Heart left ventricle (tissue), 16 donors: ENCODE measurements at regions not wholly inside any gene's neighbourhood (a gene's known extent, or its start where the extent isn't known, plus 50 kb on each side); places are given as distances from the start of the nearest gene placed in this dataset.
"Not testable (repeated sequence)": the region's sequence is repeated elsewhere in the genome, so short reads cannot be mapped to it uniquely, and the experiment has no call there.

Experiments used
- ATAC-seq, 4 donors: fragments of 200-7000 bp; cut with Tn5 transposase; one replicate each; pipeline ENCODE4 v1.9.1; 2020 to 2022; ENCODE audit warnings: moderate library complexity in 4 of 4, mild to moderate bottlenecking in 3 of 4, moderate number of reproducible peaks in 1 of 4
- DNase-seq, 5 donors: peaks; one replicate each; pipeline ENCODE4 v3.0.0-alpha.2; 2020
- H3K27ac ChIP-seq, 12 donors: fragments of 200-600 bp; sonication (generic) in 4 of 12; one replicate each; pipeline versions ENCODE4 v1.5.0 to v1.8.0; 2016 to 2022; ENCODE audit warnings: mild to moderate bottlenecking in 2 of 12
- H3K27me3 ChIP-seq, 9 donors: fragments of 200-600 bp; sonication (generic) in 2 of 9; one replicate each; pipeline versions ENCODE4 v1.5.1 to v1.8.0; 2016 to 2022; ENCODE audit warnings: mild to moderate bottlenecking in 3 of 9
- H3K36me3 ChIP-seq, 9 donors: fragments of 200-600 bp; sonication (generic) in 2 of 9; one replicate each; pipeline versions ENCODE4 v1.5.0 to v1.8.0; 2018 to 2022; ENCODE audit warnings: mild to moderate bottlenecking in 2 of 9
- H3K4me1 ChIP-seq, 12 donors: fragments of 200-600 bp; sonication (generic) in 4 of 12; one replicate each; pipeline versions ENCODE4 v1.5.0 to v1.8.0; 2016 to 2022; ENCODE audit warnings: mild to moderate bottlenecking in 3 of 12
- H3K4me3 ChIP-seq, 12 donors: fragments of 200-600 bp; sonication (generic) in 4 of 12; one replicate each; pipeline versions ENCODE4 v1.5.0 to v1.8.0; 2017 to 2022; ENCODE audit warnings: mild to moderate bottlenecking in 9 of 12, moderate library complexity in 4 of 12
- H3K9me3 ChIP-seq, 12 donors: fragments of 200-600 bp; sonication (generic) in 4 of 12; one replicate each; pipeline versions ENCODE4 v1.5.0 to v1.8.0; 2016 to 2022; ENCODE audit warnings: mild to moderate bottlenecking in 1 of 12
- CTCF ChIP-seq, 12 donors: fragments of 200-600 bp; sonication (generic) in 4 of 12; IDR thresholded peaks; one replicate each; pipeline versions ENCODE4 v1.5.0 to v1.8.0; 2018 to 2022; ENCODE audit warnings: antibody characterized with exemption in 12 of 12, mild to moderate bottlenecking in 5 of 12
- POLR2A ChIP-seq, 2 donors: fragments of 450-650 bp; IDR thresholded peaks; one replicate each; pipeline ENCODE4 v1.6.1; 2017; ENCODE audit warnings: antibody characterized with exemption in 2 of 2, mild to moderate bottlenecking in 2 of 2, moderate library complexity in 2 of 2
- WGBS, 4 donors: extraction: QIAGEN DNeasy Blood & Tissue Kit in 2 of 4; methylation state at CpG; one replicate each; pipeline versions ENCODE4 v1.1.5 to v1.1.7; 2013 to 2018; 5-methylcytosine and 5-hydroxymethylcytosine counted together
- intact Hi-C, 10 donors: fragments of 100-400 bp; cut with DNase I; formaldehyde crosslinking; loops; one replicate each; pipeline versions ENCODE4 v1.11.1 to v1.14.2; 2022
- donor health status: ischemic (EF 13 %, LVEDD 7.1; RV severe dilation, severe dysfunction).
- donor health status: healthy with polysubstance abuse.
- donor health status: DM: no; HTN: yes; CAD: no.
- donor health status: DM: no; HTN: no; CAD: no.
- donor health status: ischemic (EF 25% LVEDD 6.9; RV normal size, moderate dysfunction).
- donor health status: ischemic (EF 25% LVEDD 5.7; RV mildly dilated, moderate dysfunction).
- donor health status: healthy.
- donor health status: DM: yes; HTN: yes; CAD: no.
- donor health status: ischemic (EF 35%, LVEDD 5.7; RV mildly dilated, moderate dysfunction).
- donor health status: nonischemic (EF 11% LVEDD 7.7; RV severe dilation, severe dysfunction).
- donor health status: DM: yes; HTN: yes; CAD: no.
- donor health status: PGD.
- donor health status: ischemic (EF 29% LVEDD 5.4; RV normal size, mild dysfunction).
- donor health status: nonischemic (EF 23%, LVEDD 6.1; RV moderate dilation, normal function).

GRCh38 chr16:66088681-66089080 is 277.8 kb upstream of the CDH5 start:
- ATAC-seq (no peak), DNase-seq (no peak)
- H3K9me3 ChIP-seq: peaks cover 0 to 4% (median 0%) of the 10 kb centered on the region in 12 donors
- H3K27me3 ChIP-seq: no peaks in the 10 kb centered on the region
- no peak overlapping the region for H3K27ac ChIP-seq
- WGBS, 4 donors: 90 to 95% (median 93%) methylated on average over 6 of the region's 6 CpGs
- H3K4me1 ChIP-seq: no peaks in the 10 kb centered on the region
- no peak overlapping the region for H3K4me3 ChIP-seq
- no peak for TF ChIP-seq CTCF (IDR thresholded peaks at IDR 0.05)
- no peak for TF ChIP-seq POLR2A (IDR thresholded peaks at IDR 0.05)
- intact Hi-C loops: no loop called here
- H3K36me3 ChIP-seq: no peaks in the 10 kb centered on the region

GRCh38 chr16:66087308-66087707 is 279.2 kb upstream of the CDH5 start:
- no peaks in the 10 kb centered on the region for H3K36me3 ChIP-seq
- TF ChIP-seq CTCF (IDR thresholded peaks at IDR 0.05) (no peak), POLR2A (IDR thresholded peaks at IDR 0.05) (no peak)

GRCh38 chr16:66085651-66086050 is 280.8 kb upstream of the CDH5 start:
- 90 to 92% (median 91%) methylated on average over 5 of the region's 5 CpGs for WGBS, 4 donors
- Histone ChIP-seq H3K27ac (no peak overlapping the region), H3K27me3 (no peaks in the 10 kb centered on the region), H3K4me3 (no peak overlapping the region), H3K4me1 (no peaks in the 10 kb centered on the region), H3K9me3 (peaks cover 0 to 4% (median 0%) of the 10 kb centered on the region in 12 donors), H3K36me3 (no peaks in the 10 kb centered on the region)
- TF ChIP-seq POLR2A (IDR thresholded peaks at IDR 0.05) (no peak), CTCF (IDR thresholded peaks at IDR 0.05) (no peak)
- intact Hi-C loops: no loop called here
- no peak for DNase-seq
- no peak for ATAC-seq

More at GRCh38 chr16:66087308-66087707, 279.2 kb upstream of the CDH5 start:
- H3K27me3 ChIP-seq: no peaks in the 10 kb centered on the region
- intact Hi-C loops: no loop called here
- no peak for DNase-seq
- ATAC-seq: no peak
- H3K27ac ChIP-seq: no peak overlapping the region
- H3K9me3 ChIP-seq: peaks cover 0 to 4% (median 0%) of the 10 kb centered on the region in 12 donors
- no peaks in the 10 kb centered on the region for H3K4me1 ChIP-seq
- H3K4me3 ChIP-seq: no peak overlapping the region

GRCh38 chr16:66084731-66085130 is 281.8 kb upstream of the CDH5 start:
- ATAC-seq, DNase-seq, H3K4me1 ChIP-seq, H3K9me3 ChIP-seq, H3K27me3 ChIP-seq, H3K4me3 ChIP-seq, H3K36me3 ChIP-seq, intact Hi-C loops, H3K27ac ChIP-seq: not testable (repeated sequence)
- 95 to 98% (median 96%) methylated on average over 2 of the region's 2 CpGs for WGBS, 4 donors

GRCh38 chr16:66084306-66084705 is 282.2 kb upstream of the CDH5 start:
- Histone ChIP-seq H3K27me3 (no peaks in the 10 kb centered on the region), H3K36me3 (no peaks in the 10 kb centered on the region), H3K4me3 (no peak overlapping the region), H3K9me3 (peaks cover 0 to 4% (median 0%) of the 10 kb centered on the region in 12 donors), H3K27ac (no peak overlapping the region), H3K4me1 (no peaks in the 10 kb centered on the region)
- TF ChIP-seq POLR2A (IDR thresholded peaks at IDR 0.05): no peak
- TF ChIP-seq CTCF (IDR thresholded peaks at IDR 0.05): no peak
- ATAC-seq (no peak), DNase-seq (no peak)
- WGBS, 4 donors: 60 to 65% (median 61%) methylated on average over 1 of the region's 1 CpG
- intact Hi-C loops: no loop called here
